ENCODE measurements at regions not wholly inside any gene's neighbourhood (a gene's known extent, or its start where the extent isn't known, plus 50 kb on each side); places are given as distances from the start of the nearest gene placed in this dataset.

DNA sequence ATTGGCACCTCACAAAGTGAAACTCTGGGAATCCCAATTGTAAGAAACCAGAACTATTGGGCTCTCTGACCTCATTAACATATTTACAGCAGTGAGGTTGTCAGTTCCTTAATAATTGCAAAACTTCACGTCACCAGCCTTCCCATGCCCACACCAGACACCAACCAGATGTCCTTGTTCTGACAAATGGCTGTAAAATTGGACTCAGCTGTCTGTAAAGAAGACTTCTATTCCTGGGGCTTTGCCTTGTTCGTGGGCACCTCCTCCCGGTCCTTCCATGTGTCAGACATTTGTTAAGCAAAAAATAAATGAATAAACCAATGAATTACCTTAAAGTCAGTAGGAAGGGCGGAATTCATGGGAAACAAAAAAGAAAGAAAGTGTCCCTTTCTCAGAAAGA lies 284.3 kb upstream of the CDH11 start (continued):
- TF ChIP-seq RFX5 (IDR thresholded peaks at IDR 0.05; ENCODE audit: borderline replicate concordance, low read depth, low read length) (no peak), RNF2 (IDR thresholded peaks at IDR 0.05; ENCODE audit: borderline replicate concordance, low read depth, low read length, missing control alignments, poor library complexity, severe bottlenecking) (no peak), CTCF (IDR thresholded peaks at IDR 0.05; ENCODE audit: control extremely low read depth in 1 of 3, insufficient read depth in 1 of 3, low read depth in 1 of 3, low read length in 3 of 3) (no peak), YY1 (IDR thresholded peaks at IDR 0.05; ENCODE audit: low read depth, low read length) (no peak), SUZ12 (IDR thresholded peaks at IDR 0.05; ENCODE audit: low read length) (no peak), JUND (IDR thresholded peaks at IDR 0.05; ENCODE audit: low read length) (no peak)

Data from H1 (cell line).